IMR-90 (cell line): ENCODE measurements at regions not wholly inside any gene's neighbourhood (a gene's known extent, or its start where the extent isn't known, plus 50 kb on each side); places are given as distances from the start of the nearest gene placed in this dataset.

ENCODE experiments used
- ATAC-seq: fragments of 200-7000 bp; cut with Tn5 transposase; 2 replicates; pipeline ENCODE4 v1.9.1; 2020; ENCODE audit warnings: low read depth, mild to moderate bottlenecking, moderate library complexity
- BruUV-seq: library from RNA; stranded (reverse); fragments of 400-500 nt; replicated peaks from 2 replicates; lab custom pipeline; 2021; lab: Mats Ljungman, UMichigan
- CTCF ChIA-PET: fragments of 300-600 bp; formaldehyde crosslinking; extraction: SDS; loops from one replicate; lab custom pipeline; 2021; ENCODE audit warnings: antibody characterized with exemption; lab: Yijun Ruan, JAX
- POLR2A ChIA-PET: fragments of 300-600 bp; sonication (Branson Sonifier 250); formaldehyde crosslinking; loops from one replicate; lab custom pipeline; 2022; ENCODE audit warnings: antibody characterized with exemption; ENCODE audit not compliant: unreplicated experiment; lab: Charles Lee
- DNase-seq: peaks from one replicate; pipeline ENCODE4 v3.0.0; 2013
- H2AFZ ChIP-seq: replicated peaks from 2 replicates; pipeline ENCODE3; 2013; ENCODE audit warnings: low read length, mild to moderate bottlenecking; ENCODE audit not compliant: poor library complexity
- H2AK5ac ChIP-seq: 2 replicates; pipeline ENCODE4 v1.6.1; 2013; ENCODE audit warnings: low read depth, low read length, inconsistent platforms
- H2AK9ac ChIP-seq: replicated peaks from 2 replicates; pipeline ENCODE3; 2013; ENCODE audit warnings: mild to moderate bottlenecking, low read depth, low read length, moderate library complexity; ENCODE audit not compliant: poor library complexity
- H2BK120ac ChIP-seq: 2 replicates; pipeline ENCODE4 v1.6.1; 2013; ENCODE audit warnings: low read depth, low read length, inconsistent platforms
- H2BK15ac ChIP-seq: 3 replicates; pipeline ENCODE4 v1.6.1; 2013; ENCODE audit warnings: low read depth, low read length, inconsistent platforms
- H2BK20ac ChIP-seq: 2 replicates; pipeline ENCODE4 v1.6.1; 2013; ENCODE audit warnings: low read depth, mild to moderate bottlenecking, inconsistent platforms, low read length, moderate library complexity
- H2BK5ac ChIP-seq: 2 replicates; pipeline ENCODE4 v1.6.1; 2013; ENCODE audit warnings: mild to moderate bottlenecking, low read depth, low read length, inconsistent platforms; ENCODE audit not compliant: poor library complexity, severe bottlenecking
- H3K14ac ChIP-seq: replicated peaks from 2 replicates; pipeline ENCODE4 v1.6.1; 2013; ENCODE audit warnings: low read depth, low read length, inconsistent platforms
- H3K18ac ChIP-seq: 2 replicates; pipeline ENCODE4 v1.6.1; 2013; ENCODE audit warnings: low read depth, low read length, control low read depth
- H3K23ac ChIP-seq: 2 replicates; pipeline ENCODE4 v1.6.1; 2013; ENCODE audit warnings: low read depth, low read length, inconsistent platforms
- H3K27ac ChIP-seq: 2 replicates; pipeline ENCODE4 v1.5.1; 2013; ENCODE audit warnings: mild to moderate bottlenecking, control low read depth, low read length; ENCODE audit not compliant: insufficient read depth
- H3K27me3 ChIP-seq: 2 replicates; pipeline ENCODE4 v1.6.1; 2013; ENCODE audit warnings: low read length; ENCODE audit not compliant: control insufficient read depth, insufficient read depth
- H3K36me3 ChIP-seq: 2 replicates; pipeline ENCODE4 v1.6.1; 2013; ENCODE audit warnings: low read length, mixed read lengths; ENCODE audit not compliant: control insufficient read depth, insufficient read depth
- H3K4ac ChIP-seq: 2 replicates; pipeline ENCODE4 v1.6.1; 2013; ENCODE audit warnings: low read depth, low read length, inconsistent platforms
- H3K4me1 ChIP-seq: 2 replicates; pipeline ENCODE4 v1.6.1; 2013; ENCODE audit warnings: low read length, mixed read lengths; ENCODE audit not compliant: control insufficient read depth, insufficient read depth
- H3K4me2 ChIP-seq: 2 replicates; pipeline ENCODE4 v1.6.1; 2013; ENCODE audit warnings: low read depth, mild to moderate bottlenecking, control low read depth, low read length, moderate library complexity
- H3K4me3 ChIP-seq: 2 replicates; pipeline ENCODE4 v1.5.1; 2013; ENCODE audit warnings: low read depth, mild to moderate bottlenecking, control low read depth, low read length, moderate library complexity; ENCODE audit not compliant: insufficient read depth
- H3K56ac ChIP-seq: 2 replicates; pipeline ENCODE4 v1.6.1; 2013; ENCODE audit warnings: low read length, inconsistent platforms; ENCODE audit not compliant: insufficient read depth; ENCODE audit errors: extremely low read depth
- H3K79me1 ChIP-seq, 2 experiments: 2 replicates each; pipeline ENCODE4 v1.6.1; 2013; ENCODE audit warnings: low read length in 2 of 2, inconsistent platforms in 1 of 2, low read depth in 1 of 2
- H3K9ac ChIP-seq: 2 replicates; pipeline ENCODE4 v1.6.1; 2013; ENCODE audit warnings: low read depth, low read length, control low read depth
- H3K9me1 ChIP-seq: 2 replicates; pipeline ENCODE4 v1.6.1; 2013; ENCODE audit warnings: low read length, inconsistent platforms; ENCODE audit not compliant: insufficient read depth
- H3K9me3 ChIP-seq: 2 replicates; pipeline ENCODE4 v1.6.1; 2013; ENCODE audit warnings: low read length; ENCODE audit not compliant: control insufficient read depth, insufficient read depth
- H4K20me1 ChIP-seq: 2 replicates; pipeline ENCODE4 v1.6.1; 2013; ENCODE audit warnings: low read length, inconsistent platforms; ENCODE audit not compliant: insufficient read depth
- H4K5ac ChIP-seq: 2 replicates; pipeline ENCODE4 v1.6.1; 2013; ENCODE audit warnings: mild to moderate bottlenecking, low read depth, low read length, control low read depth
- H4K8ac ChIP-seq, 2 experiments: 2 replicates each; pipeline ENCODE4 v1.6.1; 2013; ENCODE audit warnings: low read depth in 2 of 2, low read length in 2 of 2, control low read depth in 1 of 2, inconsistent platforms in 1 of 2
- H4K91ac ChIP-seq: 2 replicates; pipeline ENCODE4 v1.6.1; 2013; ENCODE audit warnings: low read depth, low read length, inconsistent platforms; ENCODE audit not compliant: insufficient read depth
- BHLHE40 ChIP-seq: fragments of 150-350 bp; IDR thresholded peaks from 2 replicates; pipeline ENCODE4 v1.6.1; 2016; ENCODE audit warnings: mild to moderate bottlenecking, low read depth, low read length
- CEBPB ChIP-seq: IDR thresholded peaks from 2 replicates; pipeline ENCODE4 v1.6.1; 2012; ENCODE audit warnings: low read depth, low read length, improper control_type of control experiment
- CHD1 ChIP-seq: IDR thresholded peaks from 2 replicates; pipeline ENCODE4 v1.6.1; 2012; ENCODE audit warnings: low read depth, low read length, improper control_type of control experiment
- FOS ChIP-seq: fragments of 150-350 bp; IDR thresholded peaks from 2 replicates; pipeline ENCODE4 v1.6.1; 2016; ENCODE audit warnings: low read depth, low read length
- MAFK ChIP-seq: IDR thresholded peaks from 2 replicates; pipeline ENCODE4 v1.6.1; 2012; ENCODE audit warnings: low read depth, low read length, improper control_type of control experiment
- MAZ ChIP-seq: IDR thresholded peaks from 2 replicates; pipeline ENCODE4 v1.6.1; 2012; ENCODE audit warnings: low read depth, mild to moderate bottlenecking, low read length, improper control_type of control experiment, moderate library complexity, borderline replicate concordance
- MXI1 ChIP-seq: IDR thresholded peaks from 2 replicates; pipeline ENCODE4 v1.6.1; 2012; ENCODE audit warnings: low read depth, mild to moderate bottlenecking, low read length, moderate library complexity, borderline replicate concordance
- NFE2L2 ChIP-seq: fragments of 150-350 bp; IDR thresholded peaks from 2 replicates; pipeline ENCODE4 v1.6.1; 2016; ENCODE audit warnings: low read depth, mild to moderate bottlenecking, low read length
- RAD21 ChIP-seq: IDR thresholded peaks from 2 replicates; pipeline ENCODE4 v1.6.1; 2012; ENCODE audit warnings: low read length, improper control_type of control experiment
- RCOR1 ChIP-seq: IDR thresholded peaks from 2 replicates; pipeline ENCODE4 v1.6.1; 2012; ENCODE audit warnings: mild to moderate bottlenecking, low read length, improper control_type of control experiment; ENCODE audit not compliant: insufficient replicate concordance
- SMC3 ChIP-seq: fragments of 150-350 bp; IDR thresholded peaks from 2 replicates; pipeline ENCODE4 v1.6.1; 2016; ENCODE audit warnings: low read depth, mild to moderate bottlenecking, antibody characterized with exemption, low read length, moderate library complexity
- WGBS, 2 experiments: methylation state at CpG; one replicate each; pipeline versions ENCODE4 v1.1.5 to v1.1.7; 2013; ENCODE audit warnings: missing lambda C conversion rate in 2 of 2; ENCODE audit not compliant: insufficient read length in 1 of 2; ENCODE audit errors: extremely low coverage in 2 of 2; 5-methylcytosine and 5-hydroxymethylcytosine counted together
- dilution Hi-C: fragments of 300-500 bp; cut with HindIII; formaldehyde crosslinking; loops from one replicate; pipeline ENCODE4 v1.14.3; 2018; ENCODE audit warnings: low sequenced_read_pairs; ENCODE audit not compliant: unreplicated experiment
- in situ Hi-C: fragments of 300-500 bp; cut with MboI; formaldehyde crosslinking; loops from 3 replicates; pipeline ENCODE4 v1.14.3; 2019; ENCODE audit warnings: low sequenced_read_pairs, inconsistent platforms, mixed read lengths
- intact Hi-C: fragments of 100-400 bp; cut with micrococcal nuclease; formaldehyde crosslinking; loops from 2 replicates; pipeline ENCODE4 v1.10.0; 2022
- TF ChIP-seq, protein P1 (sequence below): fragments of 150-350 bp; IDR thresholded peaks from 2 replicates; pipeline ENCODE4 v1.6.1; 2016; ENCODE audit warnings: low read depth, mild to moderate bottlenecking, low read length, moderate library complexity, borderline replicate concordance
- TF ChIP-seq, protein P2 (sequence below): fragments of 150-350 bp; IDR thresholded peaks from 2 replicates; pipeline ENCODE4 v1.6.1; 2017; ENCODE audit warnings: mild to moderate bottlenecking, antibody characterized with exemption, low read length, low read depth

DNA sequence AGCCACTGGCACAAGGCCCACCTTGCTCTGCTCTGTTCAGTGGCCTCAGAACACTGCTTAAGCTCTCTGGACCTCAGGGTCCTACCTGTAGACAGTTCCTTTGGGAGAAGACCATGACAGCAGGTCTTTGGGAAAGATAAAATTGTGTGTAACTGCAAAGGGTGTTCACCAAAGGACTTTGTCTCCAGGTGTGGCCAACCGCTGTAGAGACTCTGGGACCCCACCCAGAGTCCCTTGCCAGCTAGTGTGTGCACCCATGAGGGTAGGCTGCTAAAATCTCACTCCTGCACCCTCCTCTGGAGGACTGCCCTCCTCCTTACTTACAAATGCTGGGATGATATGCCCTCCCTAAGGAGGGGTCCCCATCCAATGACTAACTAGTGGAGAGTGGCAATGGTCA, 211.2 kb downstream of the TSHZ3 start:
- intact Hi-C loops (no loop called here), in situ Hi-C loops (no loop called here), dilution Hi-C loops (no loop called here)
- DNase-seq (no peak), ATAC-seq (no peak)
- H4K5ac ChIP-seq, result peak overlapping the region; percentile 35; the same call in 1 of the 2 replicates
- no TSS peak for BruUV-seq
- 0 out of 2 replicates have a peak overlapping the region, but pooled peaks have one; percentile 11 for H3K23ac ChIP-seq
- no peak overlapping the region for H3K4me2 ChIP-seq
- ChIA-PET POLR2A (no interaction called here), CTCF (no interaction called here)
- peak overlapping the region; percentile 78; the same call in 1 of the 2 replicates for H3K18ac ChIP-seq
- peak overlapping the region; percentile 41 for H2AK5ac ChIP-seq
- peak overlapping the region; percentile 31; the same call in 1 of the 2 replicates for H3K14ac ChIP-seq
- no peak overlapping the region for H3K4me3 ChIP-seq
- peaks cover 26% of the 10 kb centered on the region for H3K4me1 ChIP-seq
- H4K20me1 ChIP-seq, result no peaks in the 10 kb centered on the region
- H3K9me3 ChIP-seq, result no peaks in the 10 kb centered on the region
- no CpG with 5 or more reads among the region's 1 CpG for WGBS, 2 experiments
- H3K27ac ChIP-seq, result no peak overlapping the region
- no peak overlapping the region for H3K9ac ChIP-seq
- H4K8ac ChIP-seq, result no peak overlapping the region
- peak overlapping the region; percentile 57; the same call in 1 of the 2 replicates for H3K4ac ChIP-seq
- peak overlapping the region; percentile 67; the same call in 1 of the 2 replicates for H2BK120ac ChIP-seq
- H3K36me3 ChIP-seq, result no peaks in the 10 kb centered on the region
- no peak overlapping the region for H2AK9ac ChIP-seq
- no peak overlapping the region for H3K56ac ChIP-seq
- peak overlapping the region; percentile 45 for H2BK5ac ChIP-seq
- peaks cover 19% of the 10 kb centered on the region for H3K9me1 ChIP-seq
- peaks cover 0 to 8% of the 10 kb centered on the region in 2 experiments; a peak in 1 of 4 replicates for H3K79me1 ChIP-seq
- H2BK15ac ChIP-seq, result peak overlapping the region; percentile 42; the same call in 2 of the 3 replicates
- H2BK20ac ChIP-seq, result peak overlapping the region; percentile 100; the same call in 1 of the 2 replicates
- peak overlapping the region; percentile 56; the same call in 1 of the 2 replicates for H4K91ac ChIP-seq
- no peak overlapping the region for H2AFZ ChIP-seq
- H3K27me3 ChIP-seq, result no peaks in the 10 kb centered on the region
- TF ChIP-seq NFE2L2, result no peak
- TF ChIP-seq MAFK, result no peak
- no peak for TF ChIP-seq RAD21
- TF ChIP-seq CEBPB, result no peak
- TF ChIP-seq CHD1, result no peak
- TF ChIP-seq MXI1, result no peak
- no peak for TF ChIP-seq MAZ
- TF ChIP-seq BHLHE40, result no peak
- TF ChIP-seq RCOR1, result no peak
- TF ChIP-seq SMC3, result no peak
- no peak for TF ChIP-seq FOS
- TF ChIP-seq, protein P1, sequence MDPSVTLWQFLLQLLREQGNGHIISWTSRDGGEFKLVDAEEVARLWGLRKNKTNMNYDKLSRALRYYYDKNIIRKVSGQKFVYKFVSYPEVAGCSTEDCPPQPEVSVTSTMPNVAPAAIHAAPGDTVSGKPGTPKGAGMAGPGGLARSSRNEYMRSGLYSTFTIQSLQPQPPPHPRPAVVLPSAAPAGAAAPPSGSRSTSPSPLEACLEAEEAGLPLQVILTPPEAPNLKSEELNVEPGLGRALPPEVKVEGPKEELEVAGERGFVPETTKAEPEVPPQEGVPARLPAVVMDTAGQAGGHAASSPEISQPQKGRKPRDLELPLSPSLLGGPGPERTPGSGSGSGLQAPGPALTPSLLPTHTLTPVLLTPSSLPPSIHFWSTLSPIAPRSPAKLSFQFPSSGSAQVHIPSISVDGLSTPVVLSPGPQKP, result no peak
- TF ChIP-seq, protein P2, sequence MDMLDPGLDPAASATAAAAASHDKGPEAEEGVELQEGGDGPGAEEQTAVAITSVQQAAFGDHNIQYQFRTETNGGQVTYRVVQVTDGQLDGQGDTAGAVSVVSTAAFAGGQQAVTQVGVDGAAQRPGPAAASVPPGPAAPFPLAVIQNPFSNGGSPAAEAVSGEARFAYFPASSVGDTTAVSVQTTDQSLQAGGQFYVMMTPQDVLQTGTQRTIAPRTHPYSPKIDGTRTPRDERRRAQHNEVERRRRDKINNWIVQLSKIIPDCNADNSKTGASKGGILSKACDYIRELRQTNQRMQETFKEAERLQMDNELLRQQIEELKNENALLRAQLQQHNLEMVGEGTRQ, result no peak
